CMK (cell line): ENCODE measurements at regions not wholly inside any gene's neighbourhood (a gene's known extent, or its start where the extent isn't known, plus 50 kb on each side); places are given as distances from the start of the nearest gene placed in this dataset.

Experiments
- DNase-seq: peaks from one replicate; pipeline ENCODE4 v3.0.0-alpha.2; 2010; ENCODE audit warnings: low read depth

DNA sequence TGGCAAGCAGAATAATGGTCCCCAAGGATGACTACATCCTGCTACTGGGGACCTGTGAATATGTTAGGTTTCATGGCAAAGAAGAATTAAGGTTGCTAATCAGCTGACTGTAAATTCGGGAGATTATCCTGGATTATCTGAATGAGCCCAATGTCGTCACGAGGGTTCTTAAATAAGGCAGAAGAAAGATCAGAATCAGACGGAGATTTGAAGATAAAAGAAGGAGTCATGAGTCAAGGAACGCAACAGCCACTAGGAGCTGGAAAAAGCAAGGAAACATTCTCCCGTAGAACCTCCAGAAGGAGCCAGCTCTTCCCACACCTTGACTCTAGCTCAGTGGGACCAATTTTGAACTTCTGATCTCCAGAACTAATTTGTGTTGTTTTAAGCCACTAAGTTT lies 82.9 kb upstream of the APBB1IP start:
- DNase-seq, result no peak

DNA sequence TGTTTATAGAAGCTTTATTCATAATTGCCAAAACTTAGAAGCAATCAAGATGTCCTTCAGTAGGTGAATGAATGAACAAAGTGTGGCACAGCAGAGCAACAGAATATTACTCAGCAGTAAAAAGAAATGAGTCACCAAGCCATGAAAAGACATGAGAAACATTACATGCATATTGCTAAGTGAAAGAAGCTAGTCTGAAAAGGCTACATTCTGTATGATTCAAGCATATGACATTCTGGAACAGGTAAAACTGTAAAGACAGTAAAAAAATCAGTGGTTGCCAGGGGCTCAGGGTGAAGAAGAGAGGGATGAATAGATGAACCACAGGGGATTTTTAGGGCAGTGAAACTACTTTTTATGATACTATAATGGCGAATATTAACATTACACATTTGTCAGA lies 80.9 kb upstream of the APBB1IP start:
- DNase-seq, result no peak

DNA sequence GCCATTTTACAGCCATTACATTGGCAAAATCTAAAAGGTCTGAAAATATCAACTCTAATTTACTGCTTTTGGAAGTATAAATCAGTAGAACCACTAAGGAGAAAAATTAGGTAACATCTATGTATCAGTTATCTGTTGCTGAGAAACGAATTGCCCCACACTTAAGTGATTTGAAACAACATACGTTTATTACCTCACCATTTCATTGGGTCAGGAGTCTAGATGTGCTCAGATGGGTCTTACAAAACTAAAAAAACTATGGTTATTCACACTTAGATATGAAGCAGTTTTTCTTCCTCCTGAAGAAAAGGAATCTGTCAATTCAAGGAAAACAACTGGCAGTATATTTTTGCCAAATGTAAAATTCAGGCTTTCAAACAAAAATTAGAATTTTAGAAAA lies 80.1 kb upstream of the APBB1IP start:
- no peak for DNase-seq

DNA sequence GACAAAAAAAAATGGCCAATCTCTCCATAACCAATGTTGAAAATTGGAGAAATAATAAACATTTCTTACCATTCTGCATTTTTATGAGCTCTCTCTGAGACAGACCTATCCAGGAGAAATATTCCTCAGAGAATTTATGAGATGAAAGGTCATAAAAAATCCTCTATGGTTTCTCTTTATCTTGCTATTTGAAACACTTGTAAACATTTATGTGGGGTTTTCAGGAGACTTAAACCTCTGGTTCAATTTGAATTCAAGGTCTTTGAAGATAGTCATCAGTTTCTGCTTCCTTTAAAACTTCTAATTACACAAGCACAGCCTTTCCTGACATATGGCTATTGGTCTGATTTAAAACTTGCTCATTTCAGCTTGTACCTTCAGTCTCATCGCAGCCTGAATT lies 78.5 kb upstream of the APBB1IP start:
- DNase-seq, result no peak

DNA sequence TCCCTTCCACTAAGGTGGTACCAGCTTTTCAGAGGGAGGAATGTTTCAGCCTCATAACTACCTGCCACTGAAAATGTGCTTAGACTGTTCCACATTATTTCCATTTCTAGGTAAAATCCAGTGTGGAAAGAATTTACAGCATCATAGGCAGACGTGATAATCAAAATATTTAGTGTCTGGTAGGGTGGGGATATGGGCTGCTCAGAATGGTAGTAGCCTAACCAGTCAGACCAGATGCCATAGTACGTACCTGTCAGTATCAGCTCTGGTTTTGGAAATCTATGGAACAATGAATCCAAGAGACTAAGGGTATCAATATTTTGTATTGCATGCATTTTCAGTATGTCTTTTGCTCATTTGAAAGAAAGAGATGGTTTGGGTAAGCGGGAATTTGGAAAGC lies 76.8 kb upstream of the APBB1IP start:
- no peak for DNase-seq

DNA sequence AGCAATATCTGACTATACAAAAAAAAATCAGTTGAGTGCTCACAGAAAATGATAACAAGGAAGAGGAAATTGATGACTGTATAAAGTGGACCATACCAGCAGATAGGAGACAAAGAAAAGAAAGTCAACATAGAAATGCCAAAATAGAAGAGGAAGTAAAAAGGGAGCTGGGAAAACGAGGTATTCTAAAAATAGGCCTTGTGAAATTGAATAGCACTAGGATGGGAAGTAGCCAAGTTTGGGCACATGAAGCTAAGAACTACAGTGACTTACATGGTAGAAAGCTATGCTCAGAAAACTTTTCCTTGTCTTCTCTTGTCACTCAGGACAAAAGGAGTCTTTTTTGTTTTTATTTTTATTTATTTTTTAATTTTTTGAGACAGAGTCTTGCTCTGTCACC lies 76.2 kb upstream of the APBB1IP start:
- no peak for DNase-seq

DNA sequence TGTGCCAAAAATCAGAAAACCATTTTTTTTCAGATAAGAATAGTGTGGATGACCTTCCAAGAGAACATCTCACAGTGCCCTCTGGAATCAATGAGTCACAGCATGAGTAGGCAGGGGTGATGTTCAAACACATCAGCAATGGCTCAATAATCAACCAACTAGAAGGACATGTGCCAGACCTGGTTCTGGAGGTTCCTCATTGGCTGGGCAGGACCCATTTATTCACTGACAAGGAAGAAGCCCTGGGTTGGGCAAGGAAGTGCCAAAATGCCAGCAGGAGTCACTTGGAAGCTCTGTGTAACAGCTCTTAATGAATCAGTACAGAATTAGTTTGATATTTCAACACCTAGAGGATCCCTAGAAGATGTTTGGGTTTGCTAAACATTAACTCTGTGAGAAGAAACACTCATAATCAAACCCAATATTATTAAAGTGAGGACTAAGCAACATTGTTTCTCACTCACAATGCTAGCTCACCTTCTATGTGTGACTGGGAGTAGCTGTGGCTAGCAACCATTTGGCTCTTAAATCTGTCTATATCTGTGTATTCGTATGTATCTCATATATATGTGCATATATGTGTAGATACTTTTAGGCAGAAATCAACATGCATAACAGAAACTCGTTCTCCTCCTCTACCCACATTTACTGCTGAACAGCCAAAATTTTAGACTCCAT lies 72.3 kb upstream of the APBB1IP start:
- DNase-seq, result no peak

DNA sequence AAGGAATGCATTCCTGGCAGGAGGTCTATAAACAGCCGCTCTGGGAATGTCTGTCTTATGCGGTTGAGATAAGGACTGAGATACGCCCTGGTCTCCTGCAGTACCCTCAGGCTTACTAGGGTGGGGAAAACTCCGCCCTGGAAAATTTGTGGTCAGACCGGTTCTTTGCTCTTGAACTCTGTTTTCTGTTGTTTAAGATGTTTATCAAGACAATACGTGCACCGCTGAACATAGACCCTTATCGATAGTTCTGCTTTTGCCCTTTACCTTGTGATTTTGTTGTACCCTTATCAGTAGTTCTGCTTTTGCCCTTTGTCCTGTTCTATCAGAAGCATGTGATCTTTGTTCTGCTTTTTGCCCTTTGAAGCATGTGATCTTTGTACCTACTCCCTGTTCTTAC lies 71.1 kb upstream of the APBB1IP start:
- peak; percentile 71 for DNase-seq

DNA sequence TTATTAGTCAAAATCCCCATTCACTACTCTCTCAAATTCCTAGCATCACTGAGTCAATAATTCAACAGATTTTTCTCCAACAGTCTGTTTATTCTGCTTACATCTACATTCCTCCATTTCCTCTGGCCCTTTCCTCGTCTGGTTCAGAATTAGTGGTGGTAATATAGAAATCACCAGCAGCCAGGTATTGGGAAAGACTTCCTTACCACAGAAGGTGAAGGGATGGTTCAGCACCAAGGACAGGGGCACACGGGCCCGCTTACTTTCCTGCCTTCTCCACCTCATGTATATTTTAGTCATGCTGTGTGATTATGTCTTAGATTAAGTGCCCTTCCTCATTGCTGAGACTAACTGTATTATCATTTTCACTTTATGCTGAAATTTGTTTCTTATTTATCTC lies 70.4 kb upstream of the APBB1IP start:
- DNase-seq, result no peak

DNA sequence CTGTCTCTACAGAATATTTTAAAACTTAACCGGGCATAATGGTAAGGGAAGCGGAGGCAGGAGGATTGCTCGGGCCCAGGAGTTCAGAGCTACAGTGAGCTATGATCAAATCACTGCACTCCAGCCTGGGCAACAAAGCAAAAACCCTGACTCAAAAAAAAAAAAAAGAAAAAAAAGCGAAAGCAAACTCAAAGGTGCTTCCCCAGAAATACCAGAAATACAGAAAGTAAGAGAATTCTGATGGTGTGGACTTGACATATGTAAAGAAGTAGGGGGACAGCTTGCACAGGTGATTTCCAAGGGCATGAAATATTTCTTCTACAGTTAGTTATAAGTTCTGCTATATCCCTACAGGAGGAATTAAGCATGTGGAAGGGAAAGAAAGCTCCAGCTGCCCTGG lies 69.7 kb upstream of the APBB1IP start:
- no peak for DNase-seq

DNA sequence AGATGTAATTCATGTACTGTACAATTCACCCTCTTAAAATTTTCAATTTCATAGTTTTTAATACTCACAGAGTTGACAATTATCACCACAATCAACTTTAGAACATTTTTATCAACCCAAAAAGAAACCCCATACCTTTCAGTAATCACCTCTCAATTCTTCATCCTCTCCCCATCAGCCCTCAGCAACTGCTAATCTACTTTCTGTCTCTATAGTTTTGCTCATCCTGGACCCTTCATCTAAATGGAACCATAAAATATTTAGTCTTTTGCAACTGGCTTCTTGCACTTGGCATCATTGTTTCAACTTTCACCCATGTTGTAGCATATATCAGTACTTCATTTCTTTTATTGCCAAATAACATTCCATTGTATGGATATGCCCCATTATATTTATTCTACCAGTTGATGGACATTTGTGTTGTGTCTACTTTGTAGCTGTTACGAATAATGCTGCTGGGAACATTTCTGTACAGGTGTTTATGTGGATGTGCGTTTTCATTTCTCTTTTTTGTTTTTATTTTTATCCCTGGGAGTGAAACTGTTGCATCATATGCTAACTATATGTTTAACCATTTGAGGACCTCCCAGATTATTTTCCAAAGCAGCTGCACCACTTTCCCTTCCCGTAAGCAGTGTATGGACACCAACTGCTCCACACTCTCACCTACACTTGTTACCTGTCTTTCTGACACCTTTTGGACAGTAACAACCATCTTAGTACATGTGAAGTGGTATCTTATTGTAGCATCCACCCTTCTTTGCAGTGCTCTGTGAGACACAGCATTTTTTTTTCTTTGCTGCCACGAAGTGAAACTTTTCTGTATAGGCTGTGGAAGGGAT lies 65.4 kb upstream of the APBB1IP start:
- no peak for DNase-seq

DNA sequence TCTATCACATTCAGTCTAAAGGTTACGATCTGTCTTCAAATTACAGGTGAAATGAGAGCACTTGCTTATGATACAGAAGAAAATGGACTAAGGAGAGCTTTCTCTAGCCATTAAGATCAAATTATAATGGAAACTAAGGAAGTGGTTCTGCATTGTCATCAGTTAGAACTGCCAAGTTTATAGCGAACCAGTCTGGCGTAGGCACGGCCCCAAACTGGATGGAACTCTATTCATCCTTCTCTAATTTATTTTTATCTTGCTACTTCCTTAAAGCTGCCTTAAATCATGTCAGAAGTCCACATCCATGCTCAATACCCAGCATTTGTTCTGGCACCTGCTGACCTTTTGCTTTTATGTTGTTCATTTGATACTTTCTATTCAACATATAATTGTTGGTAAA lies 63.7 kb upstream of the APBB1IP start:
- DNase-seq, result no peak

DNA sequence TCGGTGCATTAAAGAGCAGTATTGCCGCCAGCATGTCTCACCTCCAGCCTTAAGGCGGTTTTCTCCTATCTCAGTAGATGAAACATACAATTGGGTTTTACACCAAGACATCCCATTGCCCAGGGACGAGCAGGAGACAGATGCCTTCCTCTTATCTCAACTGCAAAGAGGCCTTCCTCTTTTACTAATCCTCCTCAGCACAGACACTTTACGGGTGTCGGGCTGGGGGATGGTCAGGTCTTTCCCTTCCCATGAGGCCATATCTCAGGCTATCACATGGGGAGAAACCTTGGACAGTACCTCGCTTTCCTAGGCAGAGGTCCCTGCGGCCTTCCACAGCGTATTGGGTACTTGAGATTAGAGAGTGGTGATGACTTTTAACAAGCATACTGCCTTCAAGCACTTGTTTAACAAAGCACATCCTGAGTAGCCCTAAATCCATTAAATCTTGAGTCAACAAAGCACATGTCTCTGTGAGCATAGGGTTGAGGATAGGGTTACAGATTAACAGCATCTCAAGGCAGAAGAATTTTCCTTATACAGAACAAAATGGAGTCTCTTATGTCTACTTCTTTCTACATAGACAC lies 60.8 kb upstream of the APBB1IP start:
- peak; percentile 68 for DNase-seq

DNA sequence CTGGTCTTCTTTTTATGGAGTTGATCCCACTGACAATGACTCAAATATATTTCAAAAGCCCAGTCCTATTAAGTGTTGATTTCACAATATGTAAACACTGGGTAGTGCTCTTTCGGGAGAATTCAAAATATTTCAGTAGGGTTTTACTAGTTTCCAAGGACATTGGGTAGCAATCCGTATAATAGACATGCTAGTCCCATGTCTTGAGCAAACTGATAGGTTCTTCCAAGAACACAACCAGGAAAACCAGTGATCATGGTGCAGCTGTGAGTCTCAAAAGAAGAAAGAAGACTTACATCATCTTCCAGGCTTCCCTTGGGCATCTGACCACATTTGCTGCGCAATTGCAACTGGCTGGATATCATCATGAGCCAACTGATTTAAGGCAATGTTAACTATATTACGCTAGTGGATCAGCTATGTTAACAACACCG lies 59.3 kb upstream of the APBB1IP start:
- DNase-seq, result no peak

DNA sequence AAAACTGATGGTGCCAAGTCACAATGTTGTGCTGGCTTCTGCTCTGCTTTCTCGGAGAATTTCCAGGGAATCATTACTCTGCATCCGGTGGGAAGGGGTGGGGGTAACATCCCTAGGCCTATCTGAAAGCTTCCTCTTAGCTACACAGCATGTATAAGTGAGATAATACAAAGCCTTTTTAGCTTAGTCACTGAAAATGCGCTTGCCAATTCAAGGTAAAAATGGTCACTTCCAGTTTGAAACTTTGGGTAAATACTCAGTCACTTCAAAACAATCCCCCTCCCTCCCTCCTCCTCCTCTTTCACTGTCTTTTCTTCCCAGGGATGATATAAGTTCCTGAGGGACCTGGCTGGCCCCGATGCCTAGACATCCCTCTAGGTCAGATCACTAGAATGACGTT lies 57.3 kb upstream of the APBB1IP start:
- peak; percentile 61 for DNase-seq

DNA sequence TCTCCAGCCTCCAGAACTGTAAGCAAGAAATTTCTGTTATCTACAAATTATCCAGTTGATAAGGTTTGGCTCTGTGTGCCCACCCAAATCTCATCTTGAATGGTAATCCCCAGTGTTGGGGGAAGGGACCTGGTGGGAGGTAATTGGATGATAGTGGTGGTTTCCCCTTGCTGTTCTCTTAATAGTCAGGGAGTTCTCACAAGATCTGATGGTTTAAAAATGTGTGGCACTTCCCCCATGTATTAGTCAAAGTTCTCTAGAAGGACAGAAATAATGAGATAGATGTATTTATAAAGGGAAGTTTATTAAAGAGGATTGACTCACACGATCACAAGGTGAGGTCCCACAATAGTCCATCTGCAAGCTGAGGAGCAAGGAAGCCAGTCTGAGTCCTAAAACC lies 56.2 kb upstream of the APBB1IP start:
- DNase-seq, result no peak

DNA sequence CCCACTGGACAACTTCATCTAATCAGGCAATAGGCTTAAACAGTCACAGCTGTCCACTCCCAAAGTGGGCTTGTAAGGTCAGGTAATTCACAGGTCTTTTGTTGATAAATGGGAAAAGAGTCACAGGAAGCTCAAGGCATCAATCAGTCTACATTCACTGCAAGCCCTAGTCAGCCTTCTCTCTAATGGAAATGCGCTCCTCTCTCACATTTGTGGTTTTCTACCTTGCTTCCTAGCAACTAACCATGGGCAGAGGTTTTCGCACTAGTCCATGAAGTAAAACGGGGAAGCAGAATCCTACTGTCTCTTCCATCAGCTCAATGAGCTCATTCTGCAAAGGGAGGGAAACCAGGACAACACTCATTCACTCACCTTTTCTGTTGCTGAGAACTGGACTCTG lies 53.5 kb upstream of the APBB1IP start:
- no peak for DNase-seq

DNA sequence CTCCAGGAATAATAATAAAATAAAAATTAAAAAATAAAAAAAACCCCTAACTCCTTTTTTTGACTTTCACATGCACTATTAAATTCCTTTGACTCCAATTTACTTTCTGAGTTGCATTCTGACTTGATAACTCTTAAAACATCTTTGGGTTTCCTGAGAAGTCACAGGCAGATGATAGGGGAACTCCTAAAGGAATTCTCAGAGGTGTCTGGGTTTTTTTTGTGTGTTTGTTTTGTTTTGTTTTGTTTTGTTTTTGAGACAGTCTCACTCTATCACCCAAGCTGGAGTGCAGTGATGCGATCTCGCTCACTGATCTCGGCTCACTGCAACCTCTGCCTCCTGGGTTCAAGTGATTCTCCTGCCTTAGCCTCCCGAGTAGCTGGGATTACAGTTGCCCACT lies 52.7 kb upstream of the APBB1IP start:
- no peak for DNase-seq

DNA sequence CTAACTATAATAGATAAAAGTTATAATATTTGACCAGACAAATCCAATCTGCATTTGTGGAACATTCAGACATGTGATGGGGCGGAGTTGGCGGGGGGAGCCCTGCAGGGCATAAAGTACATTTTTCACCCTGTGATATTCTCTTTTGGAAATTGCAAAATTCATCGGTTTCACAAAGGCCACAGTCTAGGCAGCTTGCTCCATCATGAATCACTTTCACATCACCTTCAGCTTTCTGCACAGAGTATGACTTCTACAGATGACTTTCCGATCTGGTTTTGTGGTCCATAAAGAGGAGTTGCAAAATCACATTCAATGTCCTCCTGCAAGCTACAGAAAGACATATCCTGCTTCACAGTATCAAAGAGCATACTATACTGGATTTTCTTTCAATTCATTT lies 51.4 kb upstream of the APBB1IP start:
- no peak for DNase-seq
